ENCODE measurements at regions not wholly inside any gene's neighbourhood (a gene's known extent, or its start where the extent isn't known, plus 50 kb on each side); places are given as distances from the start of the nearest gene placed in this dataset.
"Not testable (repeated sequence)": the region's sequence is repeated elsewhere in the genome, so short reads cannot be mapped to it uniquely, and the experiment has no call there.

DNA sequence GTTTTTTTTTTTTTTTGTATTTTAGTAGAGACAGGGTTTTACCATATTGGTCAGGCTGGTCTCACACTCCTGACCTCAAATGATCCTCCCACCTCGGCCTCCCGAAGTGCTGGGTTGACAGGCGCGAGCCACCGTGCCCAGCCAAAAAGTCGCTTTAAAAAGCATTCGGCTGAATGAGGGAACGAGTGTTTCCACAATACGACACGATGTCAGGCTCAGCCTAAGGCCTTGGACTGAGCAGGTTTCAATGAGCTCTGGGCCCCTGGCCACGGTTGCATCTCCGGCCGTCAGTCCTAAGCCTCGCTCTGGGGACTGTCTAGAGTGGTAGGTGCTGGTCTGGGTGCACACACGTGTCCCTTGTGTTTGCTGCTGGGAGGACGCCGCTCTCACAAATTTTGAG, 122.6 kb upstream of the ZNF469 start:
- not testable (repeated sequence) for H3K4me1 ChIP-seq (ENCODE audit: insufficient read depth, low read length); H3K9me3 ChIP-seq (ENCODE audit: low read depth, low read length); H3K79me2 ChIP-seq (ENCODE audit: insufficient read depth, low read length); H4K20me1 ChIP-seq (ENCODE audit: insufficient read depth, low read length); H3K27me3 ChIP-seq (ENCODE audit: insufficient read depth, low read length); H3K4me3 ChIP-seq (ENCODE audit: insufficient read depth, low read length); H3K36me3 ChIP-seq (ENCODE audit: insufficient read depth, low read length); DNase-seq (ENCODE audit: insufficient read length, low spot score, missing footprints); H3K4me2 ChIP-seq (ENCODE audit: insufficient read depth, low read length); H3K27ac ChIP-seq (ENCODE audit: low read depth, low read length); H2AFZ ChIP-seq (ENCODE audit: low read length)

GRCh38 chr16:88260881-88261665, 121.7 kb upstream of the ZNF469 start:
- H3K79me2 ChIP-seq (ENCODE audit: insufficient read depth, low read length); H3K27ac ChIP-seq (ENCODE audit: low read depth, low read length); H3K36me3 ChIP-seq (ENCODE audit: insufficient read depth, low read length); H2AFZ ChIP-seq (ENCODE audit: low read length); H3K4me2 ChIP-seq (ENCODE audit: insufficient read depth, low read length); H3K4me1 ChIP-seq (ENCODE audit: insufficient read depth, low read length); DNase-seq (ENCODE audit: insufficient read length, low spot score, missing footprints); H3K4me3 ChIP-seq (ENCODE audit: insufficient read depth, low read length); H3K9me3 ChIP-seq (ENCODE audit: low read depth, low read length); H4K20me1 ChIP-seq (ENCODE audit: insufficient read depth, low read length); H3K27me3 ChIP-seq (ENCODE audit: insufficient read depth, low read length): not testable (repeated sequence)

DNA sequence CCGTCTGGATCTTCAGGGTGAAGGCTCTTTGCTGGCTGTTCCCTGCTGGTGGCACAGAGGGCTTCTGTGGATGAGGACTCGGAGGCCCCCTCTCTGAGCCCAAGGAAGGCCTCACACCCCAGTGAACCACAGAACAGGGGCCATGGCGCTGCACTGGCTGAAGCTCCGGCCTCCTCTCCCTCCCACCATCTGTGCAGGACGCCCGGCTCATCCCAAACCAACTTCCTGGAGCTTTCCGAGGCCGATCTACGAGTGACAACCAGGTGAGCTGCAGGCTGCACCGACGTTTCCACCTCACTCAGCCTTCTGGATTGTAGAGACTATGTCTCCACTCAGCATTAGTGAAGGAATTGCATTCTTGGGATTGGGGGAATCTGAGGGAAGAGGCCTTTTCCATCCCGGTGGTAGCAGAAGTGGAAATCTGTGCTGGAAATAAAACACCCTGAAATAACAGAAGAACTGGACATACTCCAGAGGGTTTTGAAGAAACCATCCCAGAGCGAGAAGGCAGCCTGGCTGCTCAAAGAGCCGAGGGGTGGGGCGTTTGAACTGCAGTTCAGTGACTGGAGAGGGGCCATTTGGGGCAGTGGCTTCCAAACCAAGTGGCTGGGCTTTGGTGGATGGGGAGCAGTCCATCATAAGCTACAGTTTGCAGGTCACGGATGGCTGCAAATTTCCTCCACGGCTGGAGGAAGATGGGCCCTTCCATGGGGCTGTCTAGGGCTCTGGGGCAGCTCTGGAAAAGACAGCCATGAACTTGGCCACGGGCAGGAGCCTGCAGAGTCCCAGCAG, 120.7 kb upstream of the ZNF469 start:
- H3K4me2 ChIP-seq (ENCODE audit: insufficient read depth, low read length); H3K27me3 ChIP-seq (ENCODE audit: insufficient read depth, low read length); H3K4me3 ChIP-seq (ENCODE audit: insufficient read depth, low read length); H3K36me3 ChIP-seq (ENCODE audit: insufficient read depth, low read length); H4K20me1 ChIP-seq (ENCODE audit: insufficient read depth, low read length); H3K79me2 ChIP-seq (ENCODE audit: insufficient read depth, low read length); H3K27ac ChIP-seq (ENCODE audit: low read depth, low read length); H2AFZ ChIP-seq (ENCODE audit: low read length); DNase-seq (ENCODE audit: insufficient read length, low spot score, missing footprints); H3K4me1 ChIP-seq (ENCODE audit: insufficient read depth, low read length); H3K9me3 ChIP-seq (ENCODE audit: low read depth, low read length): not testable (repeated sequence)

DNA sequence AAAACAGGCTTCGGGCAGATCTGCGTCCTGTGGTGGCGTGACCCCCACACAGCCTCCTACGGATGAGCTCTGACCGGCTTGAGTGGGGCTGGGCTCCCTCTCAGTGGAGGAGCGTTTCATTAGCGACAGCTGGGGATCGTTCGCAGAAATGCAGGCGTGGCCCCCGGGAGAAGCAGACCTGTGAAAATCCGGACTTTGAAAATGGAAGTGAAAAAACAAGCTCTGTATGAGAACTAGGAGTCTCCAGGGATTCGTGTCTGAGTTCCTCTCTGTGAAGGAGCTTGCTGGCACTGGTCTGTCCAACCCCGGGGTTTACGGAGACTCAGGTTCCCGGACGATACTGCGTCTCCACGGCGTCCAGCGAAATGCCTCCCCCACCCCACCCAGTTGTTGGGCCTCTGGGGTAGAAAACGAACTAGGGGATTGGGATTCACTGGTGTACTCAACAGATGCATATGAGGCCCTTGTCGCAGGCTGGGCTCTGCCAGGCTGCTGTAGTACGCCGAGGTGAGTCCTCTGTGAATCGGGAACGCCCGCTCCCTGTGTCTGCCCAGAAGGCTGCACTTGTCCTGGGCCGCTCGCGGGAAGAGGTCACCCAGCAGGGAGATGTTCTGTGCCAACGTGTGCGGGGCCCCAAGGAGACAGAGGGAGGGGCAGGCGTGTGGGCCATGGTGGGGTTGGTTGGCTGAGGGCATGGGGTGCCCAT, 119.7 kb upstream of the ZNF469 start:
- not testable (repeated sequence) for H3K36me3 ChIP-seq (ENCODE audit: insufficient read depth, low read length); H3K4me3 ChIP-seq (ENCODE audit: insufficient read depth, low read length); H3K27me3 ChIP-seq (ENCODE audit: insufficient read depth, low read length); DNase-seq (ENCODE audit: insufficient read length, low spot score, missing footprints); H3K9me3 ChIP-seq (ENCODE audit: low read depth, low read length); H3K79me2 ChIP-seq (ENCODE audit: insufficient read depth, low read length); H3K27ac ChIP-seq (ENCODE audit: low read depth, low read length); H3K4me1 ChIP-seq (ENCODE audit: insufficient read depth, low read length); H2AFZ ChIP-seq (ENCODE audit: low read length); H4K20me1 ChIP-seq (ENCODE audit: insufficient read depth, low read length); H3K4me2 ChIP-seq (ENCODE audit: insufficient read depth, low read length)

DNA sequence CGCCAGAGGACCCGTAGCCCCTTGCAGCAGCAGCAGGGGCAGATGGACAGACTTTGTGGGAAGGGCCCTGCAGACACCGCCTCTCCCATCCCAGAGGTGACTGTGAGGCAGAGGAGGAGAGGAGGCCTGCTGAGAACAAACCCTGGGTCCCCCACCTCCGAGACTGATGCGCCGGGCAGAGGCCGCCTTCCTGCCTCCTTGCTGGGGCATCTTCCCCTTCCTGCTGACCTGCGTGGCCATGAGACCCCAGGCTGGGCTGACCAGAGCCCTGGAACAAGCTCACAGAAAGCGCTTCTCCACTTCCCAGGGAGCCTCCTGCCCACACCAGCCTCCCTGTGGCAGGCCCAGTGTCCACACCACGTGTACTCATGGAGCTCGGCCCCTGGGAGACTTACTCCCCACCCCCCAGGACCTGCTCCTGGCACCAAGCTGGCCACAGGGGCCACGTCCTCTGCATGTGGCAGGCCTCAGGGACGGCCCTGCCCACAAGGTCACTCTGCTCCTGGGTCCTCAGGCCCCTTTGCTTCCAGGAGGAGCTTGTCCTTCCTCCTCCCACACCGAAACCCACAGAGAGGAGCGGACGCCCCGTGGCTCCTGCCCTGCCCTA, 119.0 kb upstream of the ZNF469 start:
- not testable (repeated sequence) for H3K9me3 ChIP-seq (ENCODE audit: low read depth, low read length); H4K20me1 ChIP-seq (ENCODE audit: insufficient read depth, low read length); H3K36me3 ChIP-seq (ENCODE audit: insufficient read depth, low read length); H3K27ac ChIP-seq (ENCODE audit: low read depth, low read length); H3K4me1 ChIP-seq (ENCODE audit: insufficient read depth, low read length); H3K4me2 ChIP-seq (ENCODE audit: insufficient read depth, low read length); DNase-seq (ENCODE audit: insufficient read length, low spot score, missing footprints); H3K4me3 ChIP-seq (ENCODE audit: insufficient read depth, low read length); H2AFZ ChIP-seq (ENCODE audit: low read length); H3K79me2 ChIP-seq (ENCODE audit: insufficient read depth, low read length); H3K27me3 ChIP-seq (ENCODE audit: insufficient read depth, low read length)

Data from osteoblast (primary cell).